GM21367 (cell line): ENCODE measurements at regions not wholly inside any gene's neighbourhood (a gene's known extent, or its start where the extent isn't known, plus 50 kb on each side); places are given as distances from the start of the nearest gene placed in this dataset.
"Not testable (repeated sequence)": the region's sequence is repeated elsewhere in the genome, so short reads cannot be mapped to it uniquely, and the experiment has no call there.

Experiments
- ATAC-seq: cut with Tn5 transposase; IDR thresholded peaks from one replicate; pipeline ENCODE4 v1.9.1; 2021; ENCODE audit not compliant: unreplicated experiment

GRCh38 chr1:81547261-81547911 is 253.3 kb upstream of the ADGRL2 start:
- ATAC-seq: no peak

GRCh38 chr1:81545734-81546133 is 255.0 kb upstream of the ADGRL2 start:
- ATAC-seq: no peak

DNA sequence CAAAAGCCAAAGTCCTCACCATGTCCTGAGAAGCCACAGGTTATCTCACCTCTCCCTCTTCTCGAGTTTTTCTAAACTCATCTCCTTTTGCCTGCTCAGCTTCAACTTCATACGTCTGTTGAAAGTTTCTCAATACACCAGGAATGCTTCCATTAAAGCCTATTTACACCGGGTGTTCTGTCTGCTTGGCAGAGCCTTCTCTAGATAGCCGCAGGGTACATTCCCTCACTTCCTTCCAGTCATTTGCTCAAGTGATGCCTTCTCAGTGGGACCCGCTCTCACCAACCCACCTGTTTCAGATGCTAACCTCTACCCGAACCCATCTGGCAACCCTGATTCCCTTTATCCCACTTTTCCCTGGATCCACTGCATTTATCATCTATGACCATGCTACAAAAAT is 257.0 kb upstream of the ADGRL2 start:
- ATAC-seq: no peak

DNA sequence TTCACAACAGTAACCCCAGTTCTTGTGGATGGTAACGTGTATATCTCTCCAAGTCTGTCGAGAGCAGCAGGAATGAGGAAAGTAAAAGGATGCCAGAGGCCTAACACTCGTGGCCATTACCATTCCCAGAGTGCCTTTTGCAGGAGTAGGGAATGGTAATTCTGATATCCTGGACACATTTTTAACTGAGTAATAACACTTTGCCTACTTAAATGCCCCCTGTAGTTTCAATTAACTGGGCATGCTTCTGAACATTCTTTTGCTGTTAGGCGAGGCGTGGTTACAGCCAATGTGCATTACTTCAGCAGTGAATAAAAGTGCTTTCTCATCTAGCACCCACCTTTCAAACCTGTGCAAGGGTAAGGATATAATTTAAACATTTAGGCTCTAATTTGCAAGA is 258.5 kb upstream of the ADGRL2 start:
- no peak for ATAC-seq

GRCh38 chr1:81540216-81540615 is 260.5 kb upstream of the ADGRL2 start:
- no peak for ATAC-seq

- no peak for ATAC-seq
Measured at GRCh38 chr1:81529014-81529413, 271.7 kb upstream of the ADGRL2 start.

DNA sequence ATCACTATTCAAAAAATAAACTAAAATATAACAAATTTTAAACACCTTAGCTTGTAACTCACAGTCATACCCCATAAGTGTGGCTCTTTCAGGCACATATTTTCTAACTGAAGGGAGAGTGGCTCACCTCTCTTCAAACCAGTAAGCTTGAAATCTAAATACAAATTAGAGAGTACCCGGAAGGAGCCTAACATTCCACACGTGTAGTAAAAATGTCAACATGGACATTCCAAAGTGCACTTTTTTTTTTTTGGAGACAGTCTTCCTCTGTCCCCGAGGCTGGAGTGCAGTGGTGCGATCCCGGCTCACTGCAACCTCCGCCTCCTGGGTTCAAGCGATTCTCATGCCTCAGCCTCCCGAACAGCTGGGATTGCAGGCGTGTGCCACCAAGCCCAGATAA is 275.6 kb upstream of the ADGRL2 start:
- ATAC-seq: no peak

- no peak for ATAC-seq
Measured at GRCh38 chr1:81519987-81520386, 280.7 kb upstream of the ADGRL2 start.

GRCh38 chr1:81517987-81518386 is 282.7 kb upstream of the ADGRL2 start:
- ATAC-seq: no peak

DNA sequence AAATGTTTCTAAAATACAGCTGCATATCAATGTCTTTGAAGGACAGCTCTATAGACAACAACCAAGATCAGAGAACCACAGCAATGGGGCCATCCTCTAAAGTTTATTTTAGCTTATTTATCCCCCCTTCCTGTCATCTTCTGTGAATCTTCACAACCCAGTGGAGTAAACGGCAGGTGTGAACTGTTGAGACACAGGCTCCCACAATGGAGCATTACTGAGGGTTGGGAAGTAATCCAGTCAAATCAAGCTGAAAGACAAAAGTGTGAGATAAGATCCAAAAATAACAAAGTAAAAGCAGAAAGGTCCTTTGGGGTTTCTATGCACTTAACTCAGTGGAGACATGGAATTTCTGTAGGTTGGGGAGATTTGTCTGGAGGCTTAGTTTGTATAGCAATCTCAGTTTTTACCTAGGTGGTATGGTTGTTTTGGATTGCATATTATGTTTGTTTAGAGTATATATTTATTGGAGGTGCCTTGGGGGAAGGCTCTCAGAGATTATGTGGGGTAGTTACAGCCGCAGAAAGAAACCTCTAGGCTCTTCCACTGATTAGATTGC is 286.9 kb upstream of the ADGRL2 start:
- no peak for ATAC-seq

- no peak for ATAC-seq
Measured at GRCh38 chr1:81512252-81513003, 288.3 kb upstream of the ADGRL2 start.

GRCh38 chr1:81511281-81511680 is 289.5 kb upstream of the ADGRL2 start:
- no peak for ATAC-seq

DNA sequence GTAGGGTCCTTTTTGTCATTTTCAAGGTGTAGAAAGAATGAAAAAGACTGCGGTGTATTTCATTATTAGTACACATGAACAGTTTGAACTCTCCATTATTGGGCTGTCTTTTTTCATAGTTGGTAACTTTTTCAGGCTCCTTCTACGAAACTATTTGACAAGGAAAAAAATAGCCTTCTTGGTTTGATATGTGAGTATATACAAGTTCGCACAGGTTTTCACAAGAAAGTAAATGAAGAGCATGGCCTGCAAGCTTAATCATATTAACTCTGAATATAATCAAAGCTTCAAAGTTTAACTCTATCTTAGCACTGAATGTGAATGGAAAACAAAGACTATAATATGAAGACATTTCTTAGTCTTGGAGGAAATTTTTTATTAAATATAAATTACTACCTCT is 290.0 kb upstream of the ADGRL2 start:
- ATAC-seq: no peak

DNA sequence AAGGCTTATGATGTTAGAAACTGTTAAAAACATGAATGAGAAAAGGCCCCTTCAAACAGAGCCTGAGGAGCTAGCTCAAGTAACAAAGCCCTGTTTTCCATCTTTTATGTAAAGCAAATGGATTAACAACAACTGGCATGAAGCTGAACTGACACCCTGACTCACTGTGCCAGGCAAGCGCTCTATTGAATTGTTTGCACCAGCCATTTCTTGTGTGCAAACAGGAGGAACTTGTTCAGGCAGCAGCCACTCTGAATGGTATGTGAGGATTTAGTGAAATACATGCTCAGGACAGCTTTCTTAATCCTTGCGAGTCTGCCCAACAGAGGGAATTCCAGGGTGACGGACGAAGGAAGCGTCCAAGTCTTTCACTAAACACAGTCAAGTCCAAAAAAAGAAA is 291.1 kb upstream of the ADGRL2 start:
- no peak for ATAC-seq

DNA sequence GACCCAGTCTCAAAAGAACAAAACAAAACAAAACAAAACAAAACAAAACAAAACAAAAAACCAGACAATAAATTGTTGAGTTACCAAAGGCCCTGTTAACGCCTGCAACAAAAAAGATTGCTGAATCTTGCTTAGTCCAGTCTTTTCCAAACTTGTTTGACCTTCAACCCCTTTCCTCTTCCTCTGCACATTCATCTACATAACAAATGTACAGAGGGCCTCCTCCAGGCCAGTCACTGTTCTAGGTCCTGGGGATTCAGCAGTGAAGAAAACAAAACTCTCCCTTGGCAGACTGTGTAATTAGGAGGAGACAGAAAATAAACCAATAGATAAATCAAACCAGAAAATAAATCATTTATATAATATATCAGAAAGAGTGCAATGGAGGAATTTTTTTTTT is 294.0 kb upstream of the ADGRL2 start:
- ATAC-seq: no peak

DNA sequence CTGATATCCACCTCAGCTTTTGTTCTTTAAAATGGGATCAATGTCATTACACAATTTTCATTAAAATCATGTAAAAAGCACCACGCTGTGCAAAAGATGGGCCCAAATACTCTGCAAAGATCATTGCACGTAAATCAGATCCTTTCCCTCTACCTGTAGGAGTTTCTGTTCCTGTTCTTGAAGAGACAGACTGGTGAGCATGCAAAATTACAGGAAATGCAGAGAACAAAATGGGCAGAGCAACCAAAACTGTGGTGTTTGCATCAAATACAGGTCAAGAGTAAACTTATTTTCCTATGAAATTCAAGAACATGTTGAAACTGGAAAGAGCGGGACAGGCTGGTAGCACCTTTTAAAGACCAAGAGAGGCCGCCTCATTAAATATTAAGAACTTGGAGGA is 294.9 kb upstream of the ADGRL2 start:
- ATAC-seq: peak; percentile 99

DNA sequence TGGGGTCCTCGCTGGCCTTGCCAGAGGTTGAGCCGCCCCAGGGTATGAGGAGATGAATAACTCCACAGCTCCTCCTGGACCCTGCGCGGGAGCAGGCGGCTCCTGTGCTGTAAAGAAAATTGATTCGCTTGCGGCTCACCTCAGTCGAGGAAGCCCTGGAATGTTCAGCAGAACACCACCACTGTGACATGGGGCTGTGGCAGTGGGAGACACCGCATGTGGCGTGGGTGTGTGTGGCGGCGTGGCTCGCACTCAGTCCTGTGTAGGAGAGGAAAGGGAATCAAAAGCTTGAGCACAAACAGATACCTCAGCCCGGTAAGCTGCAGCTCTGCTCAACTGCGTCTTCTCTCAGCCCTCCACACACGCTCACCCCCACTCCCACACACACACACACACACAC is 295.9 kb upstream of the ADGRL2 start:
- ATAC-seq: not testable (repeated sequence)

DNA sequence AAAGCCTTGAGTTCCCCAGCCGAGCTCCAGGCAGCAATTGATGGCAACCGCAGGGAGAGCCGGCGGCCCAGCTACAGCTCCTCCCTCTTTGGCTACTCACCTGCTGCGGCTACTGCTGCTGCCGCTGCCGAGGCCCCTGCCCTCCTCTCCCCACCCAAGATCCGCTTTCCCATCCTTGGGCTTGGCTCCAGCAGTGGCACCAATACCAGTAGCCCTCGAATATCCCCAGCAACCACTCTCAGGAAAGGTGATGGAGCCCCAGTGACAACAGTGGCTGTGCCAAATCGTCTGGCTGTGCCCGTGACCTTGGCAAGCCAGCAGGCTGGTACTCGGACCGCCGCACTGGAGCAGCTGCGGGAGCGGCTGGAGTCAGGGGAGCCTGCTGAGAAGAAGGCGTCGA is 298.0 kb upstream of the ADGRL2 start:
- ATAC-seq: not testable (repeated sequence)

GRCh38 chr1:81501485-81501884 is 299.2 kb upstream of the ADGRL2 start:
- not testable (repeated sequence) for ATAC-seq

- ATAC-seq: no peak
Measured at GRCh38 chr1:81499487-81499886, 301.2 kb upstream of the ADGRL2 start.

DNA sequence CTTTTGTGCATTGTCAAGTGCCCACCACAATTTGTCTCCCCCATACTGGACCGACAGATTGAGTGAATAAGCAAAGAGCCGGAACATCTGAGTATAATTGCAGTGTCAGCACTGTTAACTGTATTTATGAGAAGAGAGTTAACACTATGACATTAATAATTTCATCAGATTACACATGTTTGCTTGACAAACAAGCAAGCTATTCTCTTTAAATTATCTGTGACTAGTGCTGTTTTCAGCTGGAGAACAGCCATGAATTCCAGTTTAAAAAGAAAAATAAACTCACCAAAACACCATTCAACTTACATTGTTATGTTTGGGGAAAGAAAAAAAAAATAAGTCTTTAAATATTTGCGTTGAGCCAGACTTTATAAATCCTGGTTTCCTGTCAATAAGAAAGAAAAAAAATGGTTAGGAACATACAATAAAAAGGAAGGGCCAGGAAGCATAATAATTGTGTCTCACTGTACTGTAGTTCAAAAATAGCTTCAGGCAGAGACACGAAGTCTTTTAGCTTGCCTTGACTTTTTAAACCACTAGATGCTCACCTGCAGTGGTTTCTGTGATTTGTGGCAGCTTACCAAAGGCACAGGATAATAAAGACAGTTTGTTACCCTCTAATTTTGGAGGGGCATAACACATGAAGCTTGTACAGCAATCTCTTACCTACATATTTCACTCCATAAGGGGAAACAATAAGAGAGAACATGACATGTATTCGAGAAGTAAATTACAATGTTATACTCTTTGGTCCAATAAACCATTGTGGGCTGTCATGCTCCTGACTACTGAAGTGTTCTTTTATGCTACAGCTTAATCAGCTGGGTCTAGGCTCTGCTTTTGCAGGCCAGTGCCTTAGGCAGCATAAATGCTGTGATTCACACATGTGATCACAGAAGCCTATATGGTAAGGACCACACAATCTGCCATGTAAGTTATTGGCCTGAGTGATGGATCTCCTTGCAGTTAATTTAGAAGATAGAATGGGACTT is 302.0 kb upstream of the ADGRL2 start:
- no peak for ATAC-seq
